GM12872 (cell line): ENCODE measurements at regions not wholly inside any gene's neighbourhood (a gene's known extent, or its start where the extent isn't known, plus 50 kb on each side); places are given as distances from the start of the nearest gene placed in this dataset.

Experiments used
- CTCF ChIP-seq: IDR thresholded peaks from 3 replicates; pipeline ENCODE4 v1.5.1; 2011; ENCODE audit warnings: low read depth, mild to moderate bottlenecking, low read length, moderate library complexity; ENCODE audit not compliant: insufficient read depth

GRCh38 chr3:8290611-8291010 is 211.0 kb upstream of the LMCD1 start:
- no peak for TF ChIP-seq CTCF

GRCh38 chr3:8296461-8296860 is 205.2 kb upstream of the LMCD1 start:
- TF ChIP-seq CTCF = no peak

GRCh38 chr3:8298021-8298954 is 203.3 kb upstream of the LMCD1 start:
- no peak for TF ChIP-seq CTCF

- TF ChIP-seq CTCF = peak; percentile 74
Observed at GRCh38 chr3:8301977-8302735, 199.5 kb upstream of the LMCD1 start.

- no peak for TF ChIP-seq CTCF
Observed at GRCh38 chr3:8303466-8303865, 198.2 kb upstream of the LMCD1 start.

- TF ChIP-seq CTCF = no peak
Observed at GRCh38 chr3:8305371-8305770, 196.3 kb upstream of the LMCD1 start.

- no peak for TF ChIP-seq CTCF
Observed at GRCh38 chr3:8307545-8308110, 194.0 kb upstream of the LMCD1 start.
